Esophagus muscularis mucosa (tissue), 4 donors: ENCODE measurements at regions not wholly inside any gene's neighbourhood (a gene's known extent, or its start where the extent isn't known, plus 50 kb on each side); places are given as distances from the start of the nearest gene placed in this dataset.
"Not testable (repeated sequence)": the region's sequence is repeated elsewhere in the genome, so short reads cannot be mapped to it uniquely, and the experiment has no call there.

Source experiments
- DNase-seq: peaks from one replicate; pipeline ENCODE4 v3.0.0-alpha.2; 2017; ENCODE audit errors: extremely low spot score
- H3K27ac ChIP-seq, 4 donors: fragments of 200-600 bp; sonication (generic); replicated peaks in 1 of 4; 1 replicate in 3 of 4; 2 replicates in 1 of 4; pipeline ENCODE4 v1.5.1; 2016 to 2019; ENCODE audit warnings: mild to moderate bottlenecking in 1 of 4
- H3K27me3 ChIP-seq, 4 donors: fragments of 200-600 bp; sonication (generic); one replicate each; pipeline versions ENCODE4 v1.5.1 to v1.6.0; 2016 to 2019
- H3K36me3 ChIP-seq, 4 donors: fragments of 200-600 bp; sonication (generic); one replicate each; pipeline ENCODE4 v1.5.1; 2016 to 2019
- H3K4me1 ChIP-seq, 4 donors: fragments of 200-600 bp; sonication (generic); one replicate each; pipeline ENCODE4 v1.5.1; 2016 to 2019
- H3K4me3 ChIP-seq, 4 donors: fragments of 200-600 bp; sonication (generic); 1 replicate in 2 of 4; 2 replicates in 2 of 4; pipeline ENCODE4 v1.5.1; 2016 to 2019; ENCODE audit warnings: mild to moderate bottlenecking in 4 of 4, moderate library complexity in 1 of 4
- H3K9me3 ChIP-seq, 4 donors: fragments of 200-600 bp; sonication (generic); 1 replicate in 3 of 4; 2 replicates in 1 of 4; pipeline ENCODE4 v1.5.1; 2016 to 2019
- CTCF ChIP-seq, 3 experiments: fragments of 200-600 bp in 2 of 3; fragments of 450-650 bp in 1 of 3; sonication (generic) in 2 of 3; IDR thresholded peaks; one replicate each; pipeline ENCODE4 v1.5.1; 2017 to 2019; ENCODE audit warnings: antibody characterized with exemption in 3 of 3, mild to moderate bottlenecking in 2 of 3, moderate library complexity in 1 of 3
- EP300 ChIP-seq: sonication (generic); formaldehyde crosslinking; IDR thresholded peaks from one replicate; pipeline ENCODE4 v1.6.1; 2017; ENCODE audit warnings: antibody characterized with exemption
- POLR2A ChIP-seq: fragments of 450-650 bp; IDR thresholded peaks from one replicate; pipeline ENCODE4 v1.6.1; 2017; ENCODE audit warnings: antibody characterized with exemption, moderate library complexity, mild to moderate bottlenecking, low read depth
- POLR2AphosphoS5 ChIP-seq, 2 donors: sonication (generic); formaldehyde crosslinking; IDR thresholded peaks; one replicate each; pipeline ENCODE4 v1.6.1; 2017; ENCODE audit warnings: antibody characterized with exemption in 2 of 2
- WGBS: methylation state at CpG from one replicate; pipeline ENCODE4 v1.1.5; 2018; 5-methylcytosine and 5-hydroxymethylcytosine counted together
- intact Hi-C: fragments of 100-400 bp; cut with DNase I; formaldehyde crosslinking; loops from one replicate; pipeline ENCODE4 v1.15.1; 2023

GRCh38 chr4:53841711-53842110 is 222.7 kb downstream of the CHIC2 start:
- 95% methylated on average over 5 of the region's 5 CpGs for WGBS
- no peaks in the 10 kb centered on the region for H3K36me3 ChIP-seq

GRCh38 chr4:53840643-53841042 is 223.8 kb downstream of the CHIC2 start:
- 65% methylated on average over 2 of the region's 2 CpGs for WGBS
- intact Hi-C loops = no loop called here
- no peak for DNase-seq
- H3K9me3 ChIP-seq = peaks cover 0 to 4% (median 0%) of the 10 kb centered on the region in 4 donors
- no peak for TF ChIP-seq POLR2AphosphoS5 (IDR thresholded peaks at IDR 0.05)
- TF ChIP-seq CTCF (IDR thresholded peaks at IDR 0.05) = no peak
- TF ChIP-seq EP300 = no peak
- no peak for TF ChIP-seq POLR2A
- no peaks in the 10 kb centered on the region for H3K4me1 ChIP-seq
- no peak overlapping the region for H3K27ac ChIP-seq
- no peak overlapping the region for H3K4me3 ChIP-seq
- no peaks in the 10 kb centered on the region for H3K36me3 ChIP-seq
- no peaks in the 10 kb centered on the region for H3K27me3 ChIP-seq

More at GRCh38 chr4:53841711-53842110, 222.7 kb downstream of the CHIC2 start:
- Histone ChIP-seq H3K9me3 (peaks cover 0 to 4% (median 0%) of the 10 kb centered on the region in 4 donors), H3K27ac (no peak overlapping the region), H3K4me1 (no peaks in the 10 kb centered on the region), H3K4me3 (no peak overlapping the region), H3K27me3 (no peaks in the 10 kb centered on the region)
- TF ChIP-seq EP300 (no peak), CTCF (IDR thresholded peaks at IDR 0.05) (no peak)
- DNase-seq = no peak
- intact Hi-C loops = no loop called here

- H3K9me3 ChIP-seq = peaks cover 0 to 24% (median 8%) of the 10 kb centered on the region in 4 donors
- H3K4me1 ChIP-seq = not testable (repeated sequence)
Observed at GRCh38 chr4:53833302-53834003, 231.0 kb downstream of the CHIC2 start.

GRCh38 chr4:53832549-53832948 is 231.9 kb downstream of the CHIC2 start:
- H3K27me3 ChIP-seq = no peaks in the 10 kb centered on the region
- DNase-seq = no peak
- TF ChIP-seq POLR2AphosphoS5 (IDR thresholded peaks at IDR 0.05) (no peak), CTCF (IDR thresholded peaks at IDR 0.05) (no peak), POLR2A (no peak), EP300 (no peak)
- WGBS = 86% methylated on average over 1 of the region's 1 CpG
- peaks cover 0 to 20% (median 8%) of the 10 kb centered on the region in 4 donors for H3K9me3 ChIP-seq
- intact Hi-C loops = no loop called here
- H3K36me3 ChIP-seq = no peaks in the 10 kb centered on the region
- no peak overlapping the region for H3K27ac ChIP-seq
- H3K4me3 ChIP-seq = no peak overlapping the region
- H3K4me1 ChIP-seq = no peaks in the 10 kb centered on the region

More at GRCh38 chr4:53833302-53834003, 231.0 kb downstream of the CHIC2 start:
- intact Hi-C loops, H3K27ac ChIP-seq, DNase-seq, H3K27me3 ChIP-seq, H3K36me3 ChIP-seq, H3K4me3 ChIP-seq: not testable (repeated sequence)
- WGBS = 89% methylated on average over 5 of the region's 7 CpGs

GRCh38 chr4:53830511-53830910 is 233.9 kb downstream of the CHIC2 start:
- intact Hi-C loops = no loop called here
- DNase-seq = no peak
- Histone ChIP-seq H3K4me1 (no peaks in the 10 kb centered on the region), H3K36me3 (no peaks in the 10 kb centered on the region), H3K4me3 (no peak overlapping the region), H3K9me3 (peaks cover 0 to 20% (median 8%) of the 10 kb centered on the region in 4 donors), H3K27ac (no peak overlapping the region), H3K27me3 (no peaks in the 10 kb centered on the region)
- TF ChIP-seq EP300 = no peak
- no peak for TF ChIP-seq POLR2A
- TF ChIP-seq CTCF (IDR thresholded peaks at IDR 0.05) = no peak
- no peak for TF ChIP-seq POLR2AphosphoS5 (IDR thresholded peaks at IDR 0.05)
